Choroid plexus epithelial cell (primary cell): ENCODE measurements at regions not wholly inside any gene's neighbourhood (a gene's known extent, or its start where the extent isn't known, plus 50 kb on each side); places are given as distances from the start of the nearest gene placed in this dataset.

Experiments used
- DNase-seq: peaks from one replicate; pipeline ENCODE4 v3.0.0-alpha.2; 2010; ENCODE audit warnings: low read depth
- H3K4me3 ChIP-seq: 2 replicates; pipeline ENCODE4 v1.5.1; 2011; ENCODE audit warnings: low read depth, mild to moderate bottlenecking, control low read depth, low read length, moderate library complexity
- TF ChIP-seq, protein P1 (sequence below): conservative IDR thresholded peaks from 2 replicates; pipeline ENCODE4 v1.5.1; 2011; ENCODE audit warnings: low read depth, mild to moderate bottlenecking, control low read depth, inconsistent platforms, low read length, moderate library complexity

DNA sequence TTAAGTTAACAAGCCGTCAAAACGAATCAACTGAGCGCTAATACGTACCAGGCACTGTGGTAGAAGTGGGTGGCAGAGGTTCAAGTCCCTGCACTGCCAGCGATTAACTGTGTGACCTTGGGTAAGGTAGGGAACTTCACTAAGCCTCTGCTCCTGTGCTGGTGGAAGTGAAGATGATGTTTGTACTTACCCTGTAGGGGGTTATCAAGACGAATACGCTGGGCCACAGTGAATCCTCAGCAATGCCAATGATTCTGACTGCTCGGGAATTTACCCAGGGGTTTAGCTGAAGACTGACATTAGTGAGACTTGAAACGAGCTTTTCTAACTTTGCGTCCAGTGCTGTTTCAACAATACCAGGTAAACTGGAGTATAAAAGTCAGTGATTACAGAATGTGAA is 305.3 kb downstream of the FGF9 start:
- no peak overlapping the region for H3K4me3 ChIP-seq
- DNase-seq, result no peak
- TF ChIP-seq, protein P1, sequence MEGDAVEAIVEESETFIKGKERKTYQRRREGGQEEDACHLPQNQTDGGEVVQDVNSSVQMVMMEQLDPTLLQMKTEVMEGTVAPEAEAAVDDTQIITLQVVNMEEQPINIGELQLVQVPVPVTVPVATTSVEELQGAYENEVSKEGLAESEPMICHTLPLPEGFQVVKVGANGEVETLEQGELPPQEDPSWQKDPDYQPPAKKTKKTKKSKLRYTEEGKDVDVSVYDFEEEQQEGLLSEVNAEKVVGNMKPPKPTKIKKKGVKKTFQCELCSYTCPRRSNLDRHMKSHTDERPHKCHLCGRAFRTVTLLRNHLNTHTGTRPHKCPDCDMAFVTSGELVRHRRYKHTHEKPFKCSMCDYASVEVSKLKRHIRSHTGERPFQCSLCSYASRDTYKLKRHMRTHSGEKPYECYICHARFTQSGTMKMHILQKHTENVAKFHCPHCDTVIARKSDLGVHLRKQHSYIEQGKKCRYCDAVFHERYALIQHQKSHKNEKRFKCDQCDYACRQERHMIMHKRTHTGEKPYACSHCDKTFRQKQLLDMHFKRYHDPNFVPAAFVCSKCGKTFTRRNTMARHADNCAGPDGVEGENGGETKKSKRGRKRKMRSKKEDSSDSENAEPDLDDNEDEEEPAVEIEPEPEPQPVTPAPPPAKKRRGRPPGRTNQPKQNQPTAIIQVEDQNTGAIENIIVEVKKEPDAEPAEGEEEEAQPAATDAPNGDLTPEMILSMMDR, result no peak

DNA sequence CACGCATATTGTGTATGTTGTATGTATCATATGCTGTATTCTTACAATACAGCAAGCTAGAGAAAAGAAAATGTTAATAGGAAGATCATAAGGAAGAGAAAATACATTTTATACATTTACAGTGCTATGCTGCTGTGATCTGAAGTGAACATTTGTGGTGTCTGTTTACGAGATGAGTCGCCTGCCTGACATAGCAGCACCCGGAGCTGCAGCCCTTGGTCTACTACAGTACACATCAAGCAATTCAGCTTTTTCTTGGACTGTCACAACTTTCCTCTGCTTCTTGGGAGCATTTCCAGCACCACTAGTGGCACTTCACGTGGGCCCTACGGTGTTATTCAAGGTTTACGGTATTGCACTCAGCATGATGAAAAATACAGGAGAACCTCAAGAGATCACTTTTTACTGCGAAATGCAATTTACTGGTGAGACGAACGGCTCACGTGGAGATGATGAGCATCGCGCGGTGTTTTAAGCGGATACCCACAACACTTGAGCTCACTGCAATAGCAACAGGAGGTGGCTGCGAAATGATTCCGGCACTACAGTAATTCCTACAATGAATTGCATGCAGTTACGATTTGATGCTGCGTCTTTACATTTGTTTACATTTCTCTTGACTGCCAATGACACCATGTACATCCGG is 308.4 kb downstream of the FGF9 start:
- TF ChIP-seq, protein P1, result no peak
- no peak overlapping the region for H3K4me3 ChIP-seq
- DNase-seq, result no peak

DNA sequence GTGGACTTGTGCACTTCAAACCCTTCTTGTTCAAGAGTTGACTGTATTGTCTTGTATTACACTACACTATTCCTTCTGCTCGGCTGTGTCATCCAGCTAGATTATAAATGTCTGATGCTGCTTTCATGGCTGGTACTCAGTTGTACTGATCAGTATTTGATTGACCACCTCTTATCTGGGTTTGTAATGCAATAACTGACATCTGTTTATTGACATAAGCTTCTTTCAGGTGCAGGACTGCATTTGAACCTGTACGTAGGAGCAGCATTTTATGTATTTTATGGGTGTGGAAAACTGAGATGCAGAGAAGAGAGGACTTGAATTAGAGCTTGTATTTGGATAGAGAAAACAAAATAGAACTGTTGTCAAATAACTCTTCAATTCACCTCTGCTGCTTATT is 309.2 kb downstream of the FGF9 start:
- H3K4me3 ChIP-seq, result no peak overlapping the region
- no peak for DNase-seq
- TF ChIP-seq, protein P1, result no peak

DNA sequence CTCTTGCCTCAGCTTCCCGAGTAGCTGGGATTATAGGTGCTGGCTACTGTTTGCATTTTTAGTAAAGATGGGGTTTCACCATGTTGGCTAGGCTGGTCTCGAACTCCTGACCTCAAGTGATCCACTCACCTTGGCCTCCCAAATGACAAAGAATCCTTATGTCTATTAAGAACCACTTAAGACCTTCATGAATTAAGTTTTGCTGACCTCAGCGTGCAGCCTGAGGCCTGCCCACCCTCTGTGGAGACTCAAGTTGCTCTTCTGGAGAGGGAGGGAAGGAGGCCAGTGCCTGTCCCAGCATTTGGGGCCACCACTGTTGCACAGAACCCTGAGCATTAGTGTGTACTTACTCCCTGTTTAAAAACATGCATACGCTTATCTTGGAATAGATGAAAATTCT is 313.3 kb downstream of the FGF9 start:
- TF ChIP-seq, protein P1, result no peak
- DNase-seq, result no peak
- H3K4me3 ChIP-seq, result no peak overlapping the region

DNA sequence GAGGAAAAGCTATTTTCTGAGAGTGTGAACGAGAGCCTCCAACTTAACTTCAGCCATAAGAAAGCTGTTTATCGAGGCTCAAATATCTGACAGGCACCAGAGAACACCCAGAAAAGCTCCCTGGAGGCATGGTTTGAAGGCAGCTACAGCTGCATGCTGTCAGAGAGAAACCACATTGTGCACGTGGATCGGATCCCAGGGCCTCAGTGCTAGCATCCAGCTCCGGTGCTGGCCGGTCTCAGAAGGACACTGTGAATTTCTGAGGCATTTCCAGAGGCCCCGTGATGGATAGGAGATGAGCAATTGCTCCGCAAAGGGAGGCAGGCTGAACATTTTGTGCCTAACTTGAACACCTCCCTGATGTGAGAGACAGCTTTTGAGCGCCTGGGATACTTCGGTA is 315.7 kb downstream of the FGF9 start:
- no peak overlapping the region for H3K4me3 ChIP-seq
- no peak for DNase-seq
- TF ChIP-seq, protein P1, result no peak

DNA sequence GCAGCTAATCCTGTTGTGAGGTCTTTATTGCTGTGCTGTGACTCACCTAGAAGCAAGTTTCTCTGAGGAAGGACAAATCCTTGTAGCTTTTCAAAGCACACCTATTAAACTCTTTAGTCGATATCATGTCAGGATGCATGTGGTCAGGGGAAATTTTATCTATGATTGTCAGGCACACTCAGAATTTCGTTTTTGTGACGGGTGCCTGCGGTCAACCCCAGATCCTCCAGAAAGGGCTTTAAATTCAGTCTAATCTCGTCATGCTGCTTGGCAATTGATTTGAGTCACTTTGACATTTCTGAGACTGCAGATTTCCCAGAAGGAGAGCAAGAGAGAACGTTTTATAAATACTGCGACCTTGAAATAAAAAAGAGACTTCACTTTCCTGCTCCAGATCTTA is 316.9 kb downstream of the FGF9 start:
- TF ChIP-seq, protein P1, result no peak
- H3K4me3 ChIP-seq, result no peak overlapping the region
- DNase-seq, result no peak

DNA sequence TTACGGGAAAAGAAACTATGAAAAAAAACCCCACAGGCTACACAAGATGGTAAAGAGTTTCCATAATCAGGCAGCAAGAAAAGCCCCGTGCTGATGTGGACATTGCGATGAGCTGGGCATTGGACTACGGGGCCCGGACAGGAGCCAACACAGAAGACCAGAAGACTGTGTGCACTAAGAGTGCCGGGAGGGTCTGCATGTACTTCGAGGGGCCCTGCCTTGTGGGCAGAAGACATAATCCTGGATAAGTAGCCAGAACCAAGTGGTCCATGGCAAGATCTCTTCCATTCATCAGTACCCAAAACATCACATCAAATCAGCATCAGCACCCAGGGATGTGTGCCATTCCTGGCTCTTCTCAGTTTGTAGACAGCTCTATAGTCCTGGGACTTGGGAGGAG is 317.8 kb downstream of the FGF9 start:
- no peak for DNase-seq
- H3K4me3 ChIP-seq, result no peak overlapping the region
- TF ChIP-seq, protein P1, result no peak
